ENCODE measurements at regions not wholly inside any gene's neighbourhood (a gene's known extent, or its start where the extent isn't known, plus 50 kb on each side); places are given as distances from the start of the nearest gene placed in this dataset.

- no peak for TF ChIP-seq EZH2 (IDR thresholded peaks at IDR 0.05; ENCODE audit: insufficient read depth, poor library complexity, severe bottlenecking)
- TF ChIP-seq EZH2phosphoT487 (IDR thresholded peaks at IDR 0.05; ENCODE audit: insufficient read depth, low read depth) = no peak
These were observed 2276.3 kb downstream of the MAT2B start for GRCh38 chr5:165781738-165782137.
